ENCODE measurements at regions not wholly inside any gene's neighbourhood (a gene's known extent, or its start where the extent isn't known, plus 50 kb on each side); places are given as distances from the start of the nearest gene placed in this dataset.

- TF ChIP-seq EZH2 (IDR thresholded peaks at IDR 0.05; ENCODE audit: insufficient read depth, poor library complexity, severe bottlenecking), result no peak
- TF ChIP-seq EZH2phosphoT487 (IDR thresholded peaks at IDR 0.05; ENCODE audit: insufficient read depth, low read depth), result no peak
Observed at GRCh38 chr2:76563730-76564129, 853.0 kb upstream of the GCFC2 start.

Measured in GM23248 (cell line).